Omental fat pad (tissue), 3 donors: ENCODE measurements at regions not wholly inside any gene's neighbourhood (a gene's known extent, or its start where the extent isn't known, plus 50 kb on each side); places are given as distances from the start of the nearest gene placed in this dataset.

Experiments
- ATAC-seq: fragments of 150-250 bp; one replicate; pipeline ENCODE4 v1.9.1; 2016; ENCODE audit warnings: mild to moderate bottlenecking, moderate library complexity; ENCODE audit not compliant: low FRiP score
- DNase-seq: peaks from one replicate; pipeline ENCODE4 v3.0.0-alpha.2; 2019; ENCODE audit warnings: low spot score
- TF ChIP-seq, protein P1 (sequence below), 3 donors: fragments of 450-650 bp; IDR thresholded peaks; one replicate each; pipeline ENCODE4 v1.5.1; 2016 to 2017; ENCODE audit warnings: antibody characterized with exemption in 3 of 3, mild to moderate bottlenecking in 3 of 3, moderate library complexity in 2 of 3

DNA sequence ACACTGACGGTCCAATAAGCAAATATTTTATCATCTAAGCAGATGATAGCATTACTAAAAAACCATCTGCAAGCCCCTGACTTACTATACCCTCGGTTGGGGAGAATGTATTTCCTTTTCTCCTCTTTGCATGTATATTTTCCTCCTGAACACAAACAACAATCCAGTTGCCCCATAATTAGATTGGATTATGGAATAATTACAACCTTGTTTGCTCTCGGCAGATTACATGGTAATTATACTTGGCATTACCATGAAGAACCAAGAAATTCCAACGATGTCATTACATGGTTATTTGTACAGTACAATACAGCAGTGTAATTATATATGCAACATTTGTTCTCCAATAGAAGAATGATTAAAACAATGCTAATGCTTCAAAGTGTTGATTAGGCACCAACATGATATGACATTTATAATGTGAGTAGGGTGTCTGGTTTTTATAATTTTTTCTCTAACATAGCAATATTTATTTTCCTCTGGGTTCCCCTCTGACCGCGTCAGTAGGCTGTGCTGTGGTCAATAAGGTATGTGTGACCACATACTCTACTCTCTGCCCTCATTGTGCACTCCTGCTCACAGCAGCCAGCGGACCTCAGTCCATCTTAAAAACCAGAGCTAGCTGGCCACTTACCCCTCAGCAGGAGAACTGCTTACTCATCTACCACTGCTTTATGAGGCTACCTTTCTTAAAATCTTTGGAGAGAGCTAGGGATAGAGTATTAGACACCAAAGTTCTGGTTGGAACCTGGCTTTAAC, 176.1 kb downstream of the INSIG2 start:
- ATAC-seq (no peak), DNase-seq (no peak)
- TF ChIP-seq, protein P1, sequence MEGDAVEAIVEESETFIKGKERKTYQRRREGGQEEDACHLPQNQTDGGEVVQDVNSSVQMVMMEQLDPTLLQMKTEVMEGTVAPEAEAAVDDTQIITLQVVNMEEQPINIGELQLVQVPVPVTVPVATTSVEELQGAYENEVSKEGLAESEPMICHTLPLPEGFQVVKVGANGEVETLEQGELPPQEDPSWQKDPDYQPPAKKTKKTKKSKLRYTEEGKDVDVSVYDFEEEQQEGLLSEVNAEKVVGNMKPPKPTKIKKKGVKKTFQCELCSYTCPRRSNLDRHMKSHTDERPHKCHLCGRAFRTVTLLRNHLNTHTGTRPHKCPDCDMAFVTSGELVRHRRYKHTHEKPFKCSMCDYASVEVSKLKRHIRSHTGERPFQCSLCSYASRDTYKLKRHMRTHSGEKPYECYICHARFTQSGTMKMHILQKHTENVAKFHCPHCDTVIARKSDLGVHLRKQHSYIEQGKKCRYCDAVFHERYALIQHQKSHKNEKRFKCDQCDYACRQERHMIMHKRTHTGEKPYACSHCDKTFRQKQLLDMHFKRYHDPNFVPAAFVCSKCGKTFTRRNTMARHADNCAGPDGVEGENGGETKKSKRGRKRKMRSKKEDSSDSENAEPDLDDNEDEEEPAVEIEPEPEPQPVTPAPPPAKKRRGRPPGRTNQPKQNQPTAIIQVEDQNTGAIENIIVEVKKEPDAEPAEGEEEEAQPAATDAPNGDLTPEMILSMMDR (IDR thresholded peaks at IDR 0.05): no peak

- TF ChIP-seq, protein P1 (IDR thresholded peaks at IDR 0.05): no peak
- DNase-seq: no peak
- ATAC-seq: no peak
Observed at GRCh38 chr2:118257696-118258095, 169.4 kb downstream of the INSIG2 start.

GRCh38 chr2:118255771-118256372, 167.6 kb downstream of the INSIG2 start:
- DNase-seq (no peak), ATAC-seq (no peak)
- TF ChIP-seq, protein P1 (IDR thresholded peaks at IDR 0.05): no peak

GRCh38 chr2:118255301-118255700, 167.0 kb downstream of the INSIG2 start:
- TF ChIP-seq, protein P1 (IDR thresholded peaks at IDR 0.05): no peak
- DNase-seq (no peak), ATAC-seq (no peak)

DNA sequence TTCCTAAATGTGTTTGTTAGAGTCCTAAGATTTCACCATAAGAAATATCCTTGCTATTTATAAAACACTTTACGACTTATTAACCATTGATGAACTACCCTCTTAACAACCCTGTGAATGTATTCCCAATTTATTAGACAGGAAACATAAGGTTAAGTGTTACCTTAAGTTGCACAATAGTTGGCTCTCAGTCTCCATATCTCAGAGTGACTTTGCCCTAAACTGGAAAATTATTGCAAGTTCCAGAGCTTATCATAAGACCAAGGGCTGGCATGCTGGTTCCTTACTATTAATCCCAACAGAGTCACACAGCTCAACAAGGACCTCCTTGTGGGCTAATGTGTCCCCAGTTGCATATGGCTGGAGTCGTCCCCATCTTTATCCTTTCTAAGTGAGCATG, 165.8 kb downstream of the INSIG2 start:
- DNase-seq (no peak), ATAC-seq (no peak)
- TF ChIP-seq, protein P1 (IDR thresholded peaks at IDR 0.05): no peak

GRCh38 chr2:118251427-118251826, 163.2 kb downstream of the INSIG2 start:
- no peak for ATAC-seq

More at GRCh38 chr2:118251427-118251826, 163.2 kb downstream of the INSIG2 start:
- DNase-seq: no peak
- TF ChIP-seq, protein P1 (IDR thresholded peaks at IDR 0.05): no peak
